Right lobe of liver (tissue), 6 donors: ENCODE measurements at regions not wholly inside any gene's neighbourhood (a gene's known extent, or its start where the extent isn't known, plus 50 kb on each side); places are given as distances from the start of the nearest gene placed in this dataset.

Experiments
- ATAC-seq, 4 donors: fragments of 200-7000 bp; cut with Tn5 transposase; one replicate each; pipeline ENCODE4 v1.9.1; 2020; ENCODE audit warnings: mild to moderate bottlenecking in 4 of 4, moderate library complexity in 4 of 4
- DNase-seq, 3 donors: peaks; one replicate each; pipeline ENCODE4 v3.0.0-alpha.2; 2020
- H3K27ac ChIP-seq, 3 donors: fragments of 200-600 bp; one replicate each; pipeline ENCODE4 v1.8.0; 2022
- H3K27me3 ChIP-seq, 2 donors: fragments of 200-600 bp; one replicate each; pipeline ENCODE4 v1.8.0; 2022
- H3K36me3 ChIP-seq, 4 donors: fragments of 200-600 bp; sonication (generic) in 1 of 4; one replicate each; pipeline versions ENCODE4 v1.5.1 to v1.8.0; 2017 to 2022; ENCODE audit warnings: control low read depth in 1 of 4
- H3K4me1 ChIP-seq, 4 donors: fragments of 200-600 bp; sonication (generic) in 1 of 4; one replicate each; pipeline versions ENCODE4 v1.5.1 to v1.8.0; 2017 to 2022; ENCODE audit warnings: control low read depth in 1 of 4
- H3K4me3 ChIP-seq, 3 donors: fragments of 200-600 bp; one replicate each; pipeline ENCODE4 v1.8.0; 2022
- H3K9me3 ChIP-seq, 4 donors: fragments of 200-600 bp; sonication (generic) in 1 of 4; one replicate each; pipeline versions ENCODE4 v1.5.1 to v1.8.0; 2017 to 2022; ENCODE audit warnings: control low read depth in 1 of 4
- CTCF ChIP-seq, 4 donors: fragments of 200-600 bp in 3 of 4; fragments of 450-650 bp in 1 of 4; IDR thresholded peaks; one replicate each; pipeline versions ENCODE4 v1.5.1 to v1.8.0; 2016 to 2022; ENCODE audit warnings: antibody characterized with exemption in 4 of 4, mild to moderate bottlenecking in 2 of 4
- POLR2A ChIP-seq: fragments of 450-650 bp; IDR thresholded peaks from one replicate; pipeline ENCODE4 v1.6.1; 2017; ENCODE audit warnings: antibody characterized with exemption, mild to moderate bottlenecking
- WGBS: methylation state at CpG from one replicate; pipeline ENCODE4 v1.1.6; 2018; ENCODE audit warnings: low coverage, low lambda C conversion rate; ENCODE audit not compliant: insufficient coverage; ENCODE audit errors: missing lambda C conversion rate; 5-methylcytosine and 5-hydroxymethylcytosine counted together
- intact Hi-C, 2 donors: fragments of 100-400 bp; cut with DNase I; formaldehyde crosslinking; loops; one replicate each; pipeline versions ENCODE4 v1.11.2 to v1.14.1; 2022
- donor health status: DM: no; HTN: yes; CAD: no.
- donor health status: DM: no; HTN: no; CAD: no.
- donor health status: DM: no; HTN: no; CAD: no.
- donor health status: DM: no; HTN: yes; CAD: no.
- donor health status: DM: no; HTN: yes; CAD: no.

GRCh38 chr17:77738751-77739531, 219.6 kb upstream of the TNRC6C start:
- Histone ChIP-seq H3K4me1 (no peaks in the 10 kb centered on the region), H3K36me3 (no peaks in the 10 kb centered on the region), H3K9me3 (no peaks in the 10 kb centered on the region), H3K27ac (no peak overlapping the region), H3K4me3 (no peak overlapping the region), H3K27me3 (no peaks in the 10 kb centered on the region)
- intact Hi-C loops: no loop called here
- 22% methylated on average over 6 of the region's 8 CpGs for WGBS
- DNase-seq (peak in 1 of 3 donors; percentile 24), ATAC-seq (no peak)
- no peak for TF ChIP-seq POLR2A
- no peak for TF ChIP-seq CTCF (IDR thresholded peaks at IDR 0.05)

- 91% methylated on average over 6 of the region's 7 CpGs for WGBS
- intact Hi-C loops: no loop called here
- DNase-seq: peak in 1 of 3 donors; percentile 13
- Histone ChIP-seq H3K36me3 (no peaks in the 10 kb centered on the region), H3K4me3 (no peak overlapping the region), H3K27ac (no peak overlapping the region), H3K4me1 (no peaks in the 10 kb centered on the region), H3K27me3 (no peaks in the 10 kb centered on the region), H3K9me3 (no peaks in the 10 kb centered on the region)
- no peak for TF ChIP-seq CTCF (IDR thresholded peaks at IDR 0.05)
- no peak for TF ChIP-seq POLR2A
- no peak for ATAC-seq
Measured at GRCh38 chr17:77740481-77740880, 218.0 kb upstream of the TNRC6C start.

GRCh38 chr17:77741109-77741508, 217.4 kb upstream of the TNRC6C start:
- peak in 1 of 3 donors; percentile 18 for DNase-seq
- peak in 2 of 4 donors; percentile 21 to 38 for TF ChIP-seq CTCF (IDR thresholded peaks at IDR 0.05)
- TF ChIP-seq POLR2A: no peak
- intact Hi-C loops: no loop called here
- Histone ChIP-seq H3K9me3 (no peaks in the 10 kb centered on the region), H3K36me3 (no peaks in the 10 kb centered on the region), H3K27me3 (no peaks in the 10 kb centered on the region), H3K4me1 (no peaks in the 10 kb centered on the region), H3K4me3 (no peak overlapping the region), H3K27ac (no peak overlapping the region)
- WGBS: 0% methylated on average over 2 of the region's 8 CpGs
- ATAC-seq: no peak

GRCh38 chr17:77742579-77742978, 215.9 kb upstream of the TNRC6C start:
- no peak overlapping the region for H3K4me3 ChIP-seq
- no peak for ATAC-seq

More at GRCh38 chr17:77742579-77742978, 215.9 kb upstream of the TNRC6C start:
- no peak overlapping the region for H3K27ac ChIP-seq
- WGBS: 40% methylated on average over 6 of the region's 8 CpGs
- no peaks in the 10 kb centered on the region for H3K36me3 ChIP-seq
- DNase-seq: peak in 1 of 3 donors; percentile 17
- intact Hi-C loops: no loop called here
- no peaks in the 10 kb centered on the region for H3K4me1 ChIP-seq
- TF ChIP-seq CTCF (IDR thresholded peaks at IDR 0.05): no peak
- no peak for TF ChIP-seq POLR2A
- no peaks in the 10 kb centered on the region for H3K9me3 ChIP-seq
- no peaks in the 10 kb centered on the region for H3K27me3 ChIP-seq
